Epidermal melanocyte (primary cell): ENCODE measurements at regions not wholly inside any gene's neighbourhood (a gene's known extent, or its start where the extent isn't known, plus 50 kb on each side); places are given as distances from the start of the nearest gene placed in this dataset.

ENCODE experiments used
- DNase-seq: peaks from one replicate; pipeline ENCODE4 v3.0.0; 2011; ENCODE audit warnings: low spot score; ENCODE audit not compliant: insufficient read length

- no peak for DNase-seq
Measured at GRCh38 chr5:146254223-146254622, 50.8 kb downstream of the RBM27 start.

GRCh38 chr5:146273109-146273508 is 65.5 kb upstream of the POU4F3 start:
- no peak for DNase-seq

- peak; percentile 44 for DNase-seq
Measured at GRCh38 chr5:146283344-146283761, 55.3 kb upstream of the POU4F3 start.

- DNase-seq: no peak
Measured at GRCh38 chr5:146284016-146284415, 54.6 kb upstream of the POU4F3 start.
